GM12878 (cell line): ENCODE measurements at regions not wholly inside any gene's neighbourhood (a gene's known extent, or its start where the extent isn't known, plus 50 kb on each side); places are given as distances from the start of the nearest gene placed in this dataset.

Source experiments
- ATAC-seq: fragments of 200-7000 bp; cut with Tn5 transposase; 3 replicates; pipeline ENCODE4 v1.9.1; 2020; ENCODE audit warnings: mild to moderate bottlenecking, moderate library complexity
- BruUV-seq: library from RNA; stranded (reverse); fragments of 400-500 nt; replicated peaks from 2 replicates; lab custom pipeline; 2021; lab: Mats Ljungman, UMichigan
- CTCF ChIA-PET: fragments of 300-600 bp; sonication (Branson Sonifier 250); formaldehyde crosslinking; extraction: SDS; loops from one replicate; lab custom pipeline; 2021; ENCODE audit warnings: inconsistent platforms; lab: Yijun Ruan, JAX
- POLR2A ChIA-PET: fragments of 350-600 bp; formaldehyde crosslinking; extraction: SDS; loops from one replicate; lab custom pipeline; 2021; ENCODE audit warnings: inconsistent platforms; lab: Charles Lee
- RAD21 ChIA-PET: fragments of 300-600 bp; sonication (Branson Sonifier 250); formaldehyde crosslinking; loops from one replicate; lab custom pipeline; 2023; ENCODE audit warnings: antibody characterized with exemption; ENCODE audit not compliant: unreplicated experiment; lab: Charles Lee
- SMC1A ChIA-PET: fragments of 300-600 bp; sonication (Branson Sonifier 250); formaldehyde crosslinking; loops from one replicate; lab custom pipeline; 2023; ENCODE audit not compliant: unreplicated experiment, uncharacterized antibody; lab: Charles Lee
- DNase-seq: peaks from one replicate; pipeline ENCODE4 v3.0.0-alpha.2; 2011; ENCODE audit warnings: low read depth, low spot score
- FAIRE-seq: peaks from 3 replicates; lab custom pipeline; 2011; peaks lifted over from hg19 to GRCh38; lab: Jason Lieb, UNC
- H2AFZ ChIP-seq: 2 replicates; pipeline ENCODE4 v1.6.0; 2011; ENCODE audit warnings: low read depth, low read length, control low read depth; ENCODE audit not compliant: control insufficient read depth
- H3K27ac ChIP-seq: 2 replicates; pipeline ENCODE4 v1.5.1; 2011; ENCODE audit warnings: control low read depth; ENCODE audit not compliant: control insufficient read depth, insufficient read depth
- H3K27me3 ChIP-seq, 2 experiments: replicated peaks in 1 of 2; 2 replicates each; pipeline versions ENCODE4 v1.6.0 to v1.6.1; 2011; ENCODE audit warnings: low read length in 1 of 2; ENCODE audit not compliant: control insufficient read depth in 2 of 2, insufficient read depth in 2 of 2
- H3K36me3 ChIP-seq, 2 experiments: 2 replicates each; pipeline ENCODE4 v1.5.1; 2011; ENCODE audit warnings: low read length in 1 of 2; ENCODE audit not compliant: control insufficient read depth in 2 of 2, insufficient read depth in 2 of 2
- H3K4me1 ChIP-seq: 2 replicates; pipeline ENCODE4 v1.6.1; 2011; ENCODE audit warnings: mild to moderate bottlenecking, low read length, moderate library complexity, mixed read lengths; ENCODE audit not compliant: control insufficient read depth, insufficient read depth
- H3K4me2 ChIP-seq: 2 replicates; pipeline ENCODE4 v1.6.0; 2011; ENCODE audit warnings: control low read depth; ENCODE audit not compliant: control insufficient read depth, insufficient read depth
- H3K4me3 ChIP-seq: fragments of 200-600 bp; sonication (generic); 2 replicates; pipeline ENCODE4 v1.5.1; 2016
- H3K79me2 ChIP-seq: 2 replicates; pipeline ENCODE4 v1.6.0; 2011; ENCODE audit warnings: low read length; ENCODE audit not compliant: control insufficient read depth, insufficient read depth
- H3K9ac ChIP-seq: 2 replicates; pipeline ENCODE4 v1.8.0; 2011; ENCODE audit warnings: low read length, control low read depth, mixed read lengths; ENCODE audit not compliant: control insufficient read depth, insufficient read depth
- H3K9me3 ChIP-seq: replicated peaks from 3 replicates; pipeline ENCODE4 v1.5.1; 2011; ENCODE audit warnings: mild to moderate bottlenecking, low read length; ENCODE audit not compliant: control insufficient read depth, insufficient read depth
- H4K20me1 ChIP-seq: 2 replicates; pipeline ENCODE4 v1.6.0; 2011; ENCODE audit not compliant: control insufficient read depth, insufficient read depth
- CBFB ChIP-seq: IDR thresholded peaks from 2 replicates; pipeline ENCODE4 v1.6.1; 2016; ENCODE audit warnings: antibody characterized with exemption, low read depth
- CREB1 ChIP-seq: IDR thresholded peaks from 2 replicates; pipeline ENCODE4 v1.6.1; 2012; ENCODE audit warnings: low read depth, mild to moderate bottlenecking, inconsistent platforms
- GABPA ChIP-seq: IDR thresholded peaks from 2 replicates; pipeline ENCODE4 v1.6.1; 2014; ENCODE audit warnings: antibody characterized with exemption, low read depth, mild to moderate bottlenecking, inconsistent platforms
- HDAC2 ChIP-seq: fragments of 200-600 bp; sonication (generic); IDR thresholded peaks from 2 replicates; pipeline ENCODE4 v1.6.1; 2017
- KDM1A ChIP-seq: fragments of 200-600 bp; sonication (generic); IDR thresholded peaks from 2 replicates; pipeline ENCODE4 v1.6.1; 2016; ENCODE audit warnings: borderline replicate concordance
- MTA3 ChIP-seq: IDR thresholded peaks from 2 replicates; pipeline ENCODE4 v1.6.1; 2012; ENCODE audit warnings: low read length, inconsistent platforms, borderline replicate concordance
- NFIC ChIP-seq: IDR thresholded peaks from 2 replicates; pipeline ENCODE4 v1.6.1; 2012; ENCODE audit warnings: low read depth, mild to moderate bottlenecking, inconsistent platforms, low read length, moderate library complexity
- POLR2A ChIP-seq: IDR thresholded peaks from 2 replicates; pipeline ENCODE4 v1.6.1; 2011; ENCODE audit warnings: low read depth, mild to moderate bottlenecking, low read length
- RB1 ChIP-seq: fragments of 450-650 bp; formaldehyde crosslinking; IDR thresholded peaks from 2 replicates; pipeline ENCODE4 v1.6.1; 2017; ENCODE audit warnings: mild to moderate bottlenecking, borderline replicate concordance
- RELB ChIP-seq: fragments of 450-650 bp; IDR thresholded peaks from 2 replicates; pipeline ENCODE4 v1.6.1; 2017; ENCODE audit warnings: low read depth, mild to moderate bottlenecking, moderate library complexity
- TARDBP ChIP-seq: IDR thresholded peaks from 2 replicates; pipeline ENCODE4 v1.6.1; 2016; ENCODE audit warnings: borderline replicate concordance
- TCF7 ChIP-seq: IDR thresholded peaks from 2 replicates; pipeline ENCODE4 v1.6.1; 2014; ENCODE audit warnings: antibody characterized with exemption, borderline replicate concordance
- YBX1 ChIP-seq: fragments of 450-650 bp; IDR thresholded peaks from 2 replicates; pipeline ENCODE4 v1.6.1; 2016; ENCODE audit warnings: antibody characterized with exemption
- ZNF274 ChIP-seq: IDR thresholded peaks from one replicate; pipeline ENCODE4 v1.8.0; 2011; ENCODE audit not compliant: insufficient read length, insufficient read depth
- WGBS: methylation state at CpG from one replicate; pipeline ENCODE4 v1.1.6; 2016; ENCODE audit warnings: low lambda C conversion rate; ENCODE audit not compliant: insufficient replicate concordance, insufficient coverage; ENCODE audit errors: missing lambda C conversion rate; 5-methylcytosine and 5-hydroxymethylcytosine counted together
- in situ Hi-C: fragments of 300-500 bp; cut with MboI; formaldehyde crosslinking; loops from 9 replicates; pipeline ENCODE4 v1.14.3; 2018; ENCODE audit warnings: mixed read lengths
- intact Hi-C: fragments of 100-400 bp; cut with micrococcal nuclease; formaldehyde crosslinking; loops from one replicate; pipeline ENCODE4 v1.14.2; 2022; ENCODE audit not compliant: unreplicated experiment
- TF ChIP-seq, protein P1 (sequence below): fragments of 450-650 bp; IDR thresholded peaks from 2 replicates; pipeline ENCODE4 v1.6.1; 2016; ENCODE audit warnings: mild to moderate bottlenecking

DNA sequence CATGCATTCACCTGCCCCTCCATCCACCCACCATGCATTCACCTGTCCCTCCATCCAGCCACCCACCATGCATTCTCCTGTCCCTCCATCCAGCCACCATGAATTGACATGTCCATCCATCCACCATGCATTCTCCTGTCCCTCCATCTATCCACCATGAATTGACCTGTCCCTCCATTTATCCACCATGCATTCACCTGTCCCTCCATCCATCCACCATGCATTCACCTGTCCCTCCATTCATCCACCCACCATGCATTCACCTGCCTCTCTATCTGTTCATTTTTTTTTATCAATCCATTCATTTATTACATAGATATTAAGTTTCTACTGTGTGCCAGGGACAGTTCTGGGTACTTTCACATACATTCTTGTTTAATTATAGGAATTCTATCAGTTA is 69.2 kb downstream of the MYCN start:
- no peak overlapping the region for H3K27ac ChIP-seq
- CTCF ChIA-PET: no interaction called here
- no peaks in the 10 kb centered on the region for H3K9me3 ChIP-seq
- RAD21 ChIA-PET: no interaction called here
- no peaks in the 10 kb centered on the region for H3K4me1 ChIP-seq
- in situ Hi-C loops: no loop called here
- no TSS peak for BruUV-seq
- no peak overlapping the region for H3K9ac ChIP-seq
- TF ChIP-seq HDAC2: no peak
- TF ChIP-seq CBFB: no peak
- TF ChIP-seq POLR2A: no peak
- TF ChIP-seq TARDBP: no peak
- H3K27me3 ChIP-seq: peaks cover 2 to 9% of the 10 kb centered on the region in 2 experiments
- no peaks in the 10 kb centered on the region for H4K20me1 ChIP-seq
- intact Hi-C loops: no loop called here
- no peak for ATAC-seq
- SMC1A ChIA-PET: no interaction called here
- no peak overlapping the region for H2AFZ ChIP-seq
- POLR2A ChIA-PET: no interaction called here
- DNase-seq: no peak
- H3K4me2 ChIP-seq: no peak overlapping the region
- no peak overlapping the region for H3K4me3 ChIP-seq
- H3K36me3 ChIP-seq: no peaks in the 10 kb centered on the region
- H3K79me2 ChIP-seq: no peaks in the 10 kb centered on the region
- no peak for FAIRE-seq

GRCh38 chr2:16008856-16009255 is 68.5 kb downstream of the MYCN start:
- ChIA-PET CTCF (no interaction called here), SMC1A (no interaction called here), RAD21 (no interaction called here), POLR2A (no interaction called here)
- no peaks in the 10 kb centered on the region for H3K4me1 ChIP-seq
- no peak overlapping the region for H3K4me2 ChIP-seq
- 7% methylated on average over 6 of the region's 6 CpGs for WGBS
- no peak for DNase-seq
- H4K20me1 ChIP-seq: no peaks in the 10 kb centered on the region
- H3K27ac ChIP-seq: no peak overlapping the region
- no peak overlapping the region for H3K4me3 ChIP-seq
- no peak for ATAC-seq
- TF ChIP-seq MTA3 (no peak), KDM1A (no peak), NFIC (no peak), RB1 (no peak), HDAC2 (no peak), TCF7 (no peak), CREB1 (no peak), RELB (no peak), ZNF274 (no peak), YBX1 (no peak), GABPA (no peak)
- TF ChIP-seq, protein P1, sequence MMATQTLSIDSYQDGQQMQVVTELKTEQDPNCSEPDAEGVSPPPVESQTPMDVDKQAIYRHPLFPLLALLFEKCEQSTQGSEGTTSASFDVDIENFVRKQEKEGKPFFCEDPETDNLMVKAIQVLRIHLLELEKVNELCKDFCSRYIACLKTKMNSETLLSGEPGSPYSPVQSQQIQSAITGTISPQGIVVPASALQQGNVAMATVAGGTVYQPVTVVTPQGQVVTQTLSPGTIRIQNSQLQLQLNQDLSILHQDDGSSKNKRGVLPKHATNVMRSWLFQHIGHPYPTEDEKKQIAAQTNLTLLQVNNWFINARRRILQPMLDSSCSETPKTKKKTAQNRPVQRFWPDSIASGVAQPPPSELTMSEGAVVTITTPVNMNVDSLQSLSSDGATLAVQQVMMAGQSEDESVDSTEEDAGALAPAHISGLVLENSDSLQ: no peak
- intact Hi-C loops: no loop called here
- H3K79me2 ChIP-seq: no peaks in the 10 kb centered on the region
- H3K9ac ChIP-seq: no peak overlapping the region
- H3K36me3 ChIP-seq: no peaks in the 10 kb centered on the region
- H3K27me3 ChIP-seq: peaks cover 2 to 9% of the 10 kb centered on the region in 2 experiments; a peak in 3 of 4 replicates
- no peak for FAIRE-seq
- H2AFZ ChIP-seq: no peak overlapping the region
- in situ Hi-C loops: no loop called here
- no TSS peak for BruUV-seq
- no peaks in the 10 kb centered on the region for H3K9me3 ChIP-seq
